HG03378 (cell line): ENCODE measurements at regions not wholly inside any gene's neighbourhood (a gene's known extent, or its start where the extent isn't known, plus 50 kb on each side); places are given as distances from the start of the nearest gene placed in this dataset.

Experiments used
- ATAC-seq: cut with Tn5 transposase; IDR thresholded peaks from one replicate; pipeline ENCODE4 v1.9.1; 2021; ENCODE audit warnings: mild to moderate bottlenecking, moderate library complexity; ENCODE audit not compliant: unreplicated experiment

GRCh38 chr7:25789701-25790640, 362.0 kb upstream of the NFE2L3 start:
- no peak for ATAC-seq

GRCh38 chr7:25790963-25791362, 361.0 kb upstream of the NFE2L3 start:
- no peak for ATAC-seq

- ATAC-seq = no peak
These were observed 359.4 kb upstream of the NFE2L3 start for GRCh38 chr7:25792586-25792985.

GRCh38 chr7:25795824-25796235, 356.2 kb upstream of the NFE2L3 start:
- ATAC-seq = no peak

- ATAC-seq = no peak
These were observed 353.7 kb upstream of the NFE2L3 start for GRCh38 chr7:25798344-25798743.

- no peak for ATAC-seq
These were observed 350.8 kb upstream of the NFE2L3 start for GRCh38 chr7:25801214-25801613.

- no peak for ATAC-seq
These were observed 349.9 kb upstream of the NFE2L3 start for GRCh38 chr7:25802057-25802456.

- no peak for ATAC-seq
These were observed 349.5 kb upstream of the NFE2L3 start for GRCh38 chr7:25802473-25802872.

GRCh38 chr7:25803117-25803887, 348.7 kb upstream of the NFE2L3 start:
- ATAC-seq = no peak

- no peak for ATAC-seq
These were observed 347.8 kb upstream of the NFE2L3 start for GRCh38 chr7:25804154-25804553.

GRCh38 chr7:25805027-25805687, 346.8 kb upstream of the NFE2L3 start:
- ATAC-seq = no peak

GRCh38 chr7:25807086-25807611, 344.8 kb upstream of the NFE2L3 start:
- ATAC-seq = no peak

GRCh38 chr7:25809441-25809840, 342.6 kb upstream of the NFE2L3 start:
- ATAC-seq = no peak

GRCh38 chr7:25812086-25812850, 339.7 kb upstream of the NFE2L3 start:
- no peak for ATAC-seq

GRCh38 chr7:25813381-25813780, 338.6 kb upstream of the NFE2L3 start:
- no peak for ATAC-seq

GRCh38 chr7:25815711-25816110, 336.3 kb upstream of the NFE2L3 start:
- no peak for ATAC-seq

- no peak for ATAC-seq
These were observed 331.5 kb upstream of the NFE2L3 start for GRCh38 chr7:25820432-25821040.

- ATAC-seq = no peak
These were observed 330.8 kb upstream of the NFE2L3 start for GRCh38 chr7:25821225-25821624.

- no peak for ATAC-seq
These were observed 329.2 kb upstream of the NFE2L3 start for GRCh38 chr7:25822823-25823222.

GRCh38 chr7:25823571-25823970, 328.4 kb upstream of the NFE2L3 start:
- ATAC-seq = no peak
